A172 (cell line): ENCODE measurements at regions not wholly inside any gene's neighbourhood (a gene's known extent, or its start where the extent isn't known, plus 50 kb on each side); places are given as distances from the start of the nearest gene placed in this dataset.

Experiments
- DNase-seq: peaks from one replicate; pipeline ENCODE4 v3.0.0-alpha.2; 2015; ENCODE audit warnings: low spot score

DNA sequence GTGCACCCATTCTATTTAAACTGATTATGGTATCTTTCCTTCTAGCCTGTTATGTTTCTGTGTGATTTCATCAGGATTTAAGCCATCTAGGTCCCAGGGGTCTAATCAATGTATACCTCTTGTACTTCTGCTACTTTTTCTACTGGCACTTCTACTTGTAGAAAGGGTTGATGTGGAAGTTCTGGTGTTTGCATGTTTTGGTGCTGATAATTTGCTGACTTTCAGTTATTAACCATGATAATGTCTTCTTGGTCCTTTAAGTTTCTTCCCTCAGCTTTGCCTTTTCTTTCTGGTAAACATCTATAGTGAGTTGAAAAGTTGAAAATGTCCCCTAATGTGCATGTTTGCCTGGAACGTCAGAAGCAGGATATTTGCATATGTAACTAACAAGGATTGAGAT is 390.6 kb upstream of the MAP3K7 start:
- no peak for DNase-seq

DNA sequence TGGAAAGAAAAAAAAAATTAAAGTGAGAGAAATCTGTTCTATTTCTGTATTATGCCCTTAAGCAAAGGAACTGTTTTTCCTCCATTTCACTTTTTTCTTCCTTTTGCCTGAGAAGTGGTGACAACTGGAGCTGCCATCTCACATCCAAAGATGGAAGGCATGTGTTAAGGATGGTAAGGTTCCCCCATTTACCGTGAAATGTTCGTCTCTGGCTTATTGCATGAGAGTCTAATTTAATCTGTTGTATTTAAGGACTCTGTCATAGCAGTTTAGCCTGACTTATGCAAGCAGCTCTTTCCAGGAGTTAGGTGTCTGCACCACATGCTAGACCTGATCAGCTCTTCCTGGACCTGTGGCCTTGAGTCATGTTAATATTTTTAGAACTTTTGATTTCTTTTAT is 389.5 kb upstream of the MAP3K7 start:
- no peak for DNase-seq

DNA sequence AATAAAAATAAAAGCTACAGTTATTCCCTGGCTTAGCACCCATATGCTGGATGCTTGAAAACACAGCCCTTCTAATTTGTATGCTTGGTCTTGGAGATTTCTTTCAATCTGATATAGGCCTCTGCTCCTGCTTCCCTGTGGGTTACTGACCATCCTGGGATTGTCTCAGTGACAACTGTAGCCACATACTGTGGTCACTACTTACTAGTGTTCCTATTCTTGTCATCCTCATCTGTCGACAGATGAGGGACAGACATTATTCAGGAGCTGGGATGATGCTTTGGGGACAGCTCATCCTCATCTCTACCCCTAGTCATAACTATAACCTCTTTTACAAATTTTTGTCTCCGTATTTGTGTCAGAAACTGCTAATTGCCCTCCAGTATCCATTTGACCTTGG is 388.9 kb upstream of the MAP3K7 start:
- DNase-seq = no peak

DNA sequence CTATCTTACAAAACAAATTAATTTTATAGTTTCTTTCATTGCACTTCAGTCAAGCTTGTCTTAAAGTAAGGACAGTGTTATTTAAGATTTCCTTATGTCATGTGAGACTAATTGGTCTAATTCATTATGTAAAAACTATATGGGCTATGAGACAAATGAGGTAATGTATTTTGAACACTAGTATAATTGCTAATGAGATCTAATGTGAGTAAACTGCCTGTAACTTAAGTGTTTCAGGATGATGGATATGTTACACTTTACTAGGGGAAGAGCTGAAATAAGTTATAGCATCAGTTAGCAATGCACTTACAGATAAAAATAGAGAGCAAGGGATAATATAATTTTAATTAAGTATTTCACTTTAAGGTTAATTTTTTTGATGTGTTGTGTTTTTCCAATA is 386.3 kb upstream of the MAP3K7 start:
- DNase-seq = no peak

DNA sequence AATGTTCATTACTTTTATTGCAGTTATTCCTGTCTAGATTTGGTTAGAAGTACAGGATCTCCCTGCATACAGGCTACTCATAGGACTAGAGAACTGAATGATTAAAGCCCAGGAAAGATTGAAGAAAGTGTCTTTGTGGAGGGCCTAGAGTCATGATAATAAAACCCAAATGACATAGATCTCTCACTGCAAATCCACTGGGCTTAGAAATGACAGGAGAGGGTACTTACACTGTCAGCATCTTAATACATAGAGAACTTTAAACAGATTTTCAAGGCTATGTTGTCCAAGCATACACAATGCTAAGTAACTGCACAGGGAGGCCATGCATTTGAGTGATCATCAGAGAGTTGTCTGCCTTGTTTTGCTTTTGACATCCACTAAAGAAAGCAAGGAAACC is 383.8 kb upstream of the MAP3K7 start:
- DNase-seq = no peak

DNA sequence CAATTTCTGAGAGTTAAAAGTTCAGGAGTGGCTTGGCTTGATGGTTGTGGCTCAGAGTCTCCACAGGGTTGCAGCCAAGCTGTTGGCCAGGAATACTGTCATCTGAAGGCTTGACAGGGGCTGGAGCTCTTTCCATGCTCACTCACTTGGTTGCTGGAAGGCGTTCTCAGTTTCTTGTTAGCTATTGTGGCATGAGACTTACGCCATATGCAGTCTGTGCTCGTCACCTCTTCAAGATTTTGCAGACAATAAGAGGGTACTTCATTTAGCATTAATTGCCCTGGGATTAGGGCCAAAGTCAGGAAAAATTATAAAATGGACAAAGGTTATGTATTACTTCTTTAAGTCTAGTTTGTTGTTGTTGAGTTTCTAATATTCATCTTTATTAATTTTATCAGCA is 380.6 kb upstream of the MAP3K7 start:
- DNase-seq = no peak

DNA sequence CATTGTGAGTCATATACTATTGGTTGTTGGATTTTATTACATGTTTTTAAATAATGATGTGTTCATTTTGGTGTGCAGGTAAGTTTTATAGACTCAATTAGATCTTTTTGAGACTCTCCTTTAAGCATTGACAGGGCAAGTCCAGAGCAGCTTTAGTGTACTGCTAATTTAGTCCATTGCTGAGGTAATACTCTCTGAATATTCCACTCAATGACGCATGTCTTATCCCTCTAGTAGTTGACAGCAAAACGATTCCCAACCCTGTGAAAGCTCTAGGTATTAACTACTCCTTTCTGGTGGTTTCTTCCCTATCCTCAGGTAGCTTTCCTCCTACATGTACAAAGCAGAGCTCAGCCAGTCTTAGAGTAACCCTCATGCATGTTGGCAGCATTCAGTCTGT is 373.5 kb upstream of the MAP3K7 start:
- no peak for DNase-seq

DNA sequence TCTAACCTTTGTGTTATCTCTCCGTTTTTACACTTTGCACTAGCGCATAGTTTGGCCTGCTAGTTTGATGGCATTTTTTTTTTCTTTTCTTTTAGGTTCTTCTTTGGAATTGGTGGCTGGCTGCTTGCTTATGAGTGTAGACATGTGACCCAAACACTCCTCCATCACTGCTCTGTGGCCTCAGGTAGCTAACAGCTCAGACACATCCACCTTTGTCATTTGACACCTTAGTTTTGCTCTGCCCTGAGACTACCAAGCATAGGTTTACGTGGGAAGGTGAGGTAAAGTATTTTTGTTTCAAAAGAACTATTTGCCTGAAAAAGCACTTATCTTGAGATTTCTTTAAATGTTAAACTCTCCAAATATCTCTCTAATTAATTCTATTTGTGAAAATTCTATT is 368.4 kb upstream of the MAP3K7 start:
- no peak for DNase-seq

DNA sequence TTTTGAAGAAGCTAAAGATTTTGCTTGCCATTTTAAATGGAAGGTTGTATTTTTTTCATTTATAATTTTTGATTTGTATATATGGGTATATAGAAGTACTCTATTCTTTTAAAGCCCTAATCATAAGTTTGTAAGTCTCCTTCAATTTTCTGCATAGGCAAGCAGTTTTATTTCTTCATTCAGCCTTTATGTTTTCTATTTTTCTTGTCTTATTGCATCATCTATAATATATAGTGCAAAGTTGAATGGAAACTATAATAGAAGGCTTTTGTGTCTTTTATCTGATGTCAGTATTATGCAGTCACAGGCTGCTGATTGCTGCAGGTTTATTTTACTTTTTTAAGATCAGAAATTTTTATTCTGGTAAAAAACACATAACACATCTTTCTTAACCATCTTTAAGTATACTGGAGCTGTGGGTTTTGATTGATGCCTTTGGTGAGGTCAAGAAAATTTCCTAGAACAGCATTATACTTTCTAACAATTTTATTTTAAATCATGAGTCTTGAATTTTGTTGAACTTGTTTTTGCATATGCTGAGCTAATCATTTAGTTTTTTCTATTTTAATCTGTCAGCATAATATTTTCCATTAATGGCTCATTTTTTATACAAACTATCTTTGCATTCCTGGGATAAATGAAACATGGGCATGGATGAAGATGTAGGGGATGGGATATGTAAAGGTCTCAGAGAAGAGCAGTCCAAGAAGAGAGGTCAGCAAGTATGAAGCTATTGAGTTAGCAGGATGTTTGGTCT is 366.7 kb upstream of the MAP3K7 start:
- no peak for DNase-seq

DNA sequence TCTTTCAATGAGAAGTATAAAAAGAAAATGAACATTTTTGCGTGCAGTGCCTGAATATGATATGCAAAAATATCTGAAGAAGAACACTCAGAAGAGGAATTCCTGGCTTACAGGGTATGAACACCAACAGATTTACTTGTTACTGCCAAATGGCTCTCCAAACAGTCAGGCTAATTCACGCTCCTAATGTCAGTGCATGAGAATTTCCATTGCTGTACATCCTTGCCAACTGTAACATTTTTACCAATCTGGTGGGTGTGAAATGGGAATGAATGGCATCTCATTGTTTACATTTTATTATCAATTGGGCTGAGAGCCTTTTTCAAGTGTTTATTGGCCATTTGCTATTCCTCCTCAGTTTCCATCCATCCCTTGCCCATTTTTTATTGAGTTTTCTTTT is 365.3 kb upstream of the MAP3K7 start:
- no peak for DNase-seq

DNA sequence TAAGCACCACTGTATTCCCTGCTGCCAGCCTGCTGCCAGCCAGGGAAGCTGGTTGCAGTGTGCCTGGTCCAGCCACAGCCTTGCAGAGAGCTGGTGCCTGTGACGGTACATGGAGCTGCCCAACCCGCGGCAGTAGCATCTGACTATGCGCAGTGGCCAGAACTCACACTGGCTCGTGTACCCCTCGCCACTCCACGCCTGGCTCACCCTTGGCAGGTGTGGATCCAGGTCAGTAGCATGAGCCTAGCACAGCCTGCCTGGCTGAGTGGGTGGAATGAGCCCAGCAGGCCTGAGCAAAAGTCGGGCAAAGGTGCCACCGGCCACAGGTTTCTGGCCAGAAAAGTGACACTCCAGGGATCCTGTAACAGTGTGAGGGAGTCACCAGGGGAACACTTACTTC is 361.7 kb upstream of the MAP3K7 start:
- no peak for DNase-seq

DNA sequence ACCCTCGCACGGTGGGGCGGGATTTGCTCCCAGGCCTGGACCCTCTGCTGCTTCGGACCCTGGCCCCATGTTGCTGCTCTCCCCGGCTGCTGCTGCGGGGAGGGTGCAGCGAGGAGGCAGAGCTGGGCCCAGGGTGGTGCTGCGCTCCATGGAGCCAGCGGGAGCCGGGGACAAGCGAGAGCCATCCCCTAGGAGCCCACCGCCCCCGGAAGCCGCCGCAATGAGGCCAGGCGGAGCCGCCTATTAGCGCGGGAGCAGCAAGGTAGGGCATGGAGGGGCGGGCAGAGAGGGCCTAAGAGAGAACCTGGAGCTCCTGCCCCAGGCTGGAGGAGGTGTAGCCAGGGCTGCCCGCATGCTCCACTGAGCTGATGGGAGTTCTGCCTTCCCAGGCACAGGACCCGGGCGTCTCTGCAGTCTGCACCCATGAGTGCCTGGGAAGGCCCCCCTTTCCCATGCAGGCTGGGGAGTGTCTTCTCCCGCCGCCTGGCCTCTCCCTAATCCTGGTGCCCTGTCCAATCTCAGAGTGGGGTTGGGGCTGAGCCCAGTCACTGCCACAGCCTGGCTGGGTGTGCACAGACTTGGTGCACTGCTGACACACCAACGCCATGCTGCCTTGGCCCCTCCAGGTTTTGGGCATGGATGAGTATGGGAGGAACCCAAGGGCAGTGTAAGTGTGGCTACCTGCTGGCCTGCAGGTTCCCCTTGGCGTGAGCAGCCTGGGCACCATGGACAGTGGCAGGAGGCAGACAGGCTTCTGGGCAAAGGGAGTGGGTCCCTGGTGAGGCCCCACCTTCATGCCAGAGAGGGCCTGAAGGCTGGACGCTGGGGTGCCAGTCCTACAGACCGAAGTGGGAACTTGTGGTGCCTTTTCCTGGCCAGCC is 360.6 kb upstream of the MAP3K7 start:
- no peak for DNase-seq

DNA sequence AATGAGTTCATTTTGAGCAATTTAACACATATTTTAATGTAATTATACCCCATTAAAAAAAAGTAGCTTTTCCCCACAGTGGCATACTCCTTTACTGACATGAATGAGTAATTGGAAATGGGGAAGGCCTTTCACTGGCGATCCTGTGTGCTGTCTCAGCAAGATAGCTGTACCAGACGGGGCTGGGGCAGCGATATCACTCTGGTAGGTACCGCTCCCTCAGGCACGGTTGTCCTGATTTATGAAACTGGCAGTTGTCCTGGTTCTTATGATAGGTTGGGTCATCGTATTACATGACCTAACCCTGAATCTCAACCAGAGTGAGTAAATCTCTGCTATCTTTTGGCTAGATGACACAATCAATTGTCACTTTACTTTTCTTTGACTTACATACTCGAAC is 355.0 kb upstream of the MAP3K7 start:
- no peak for DNase-seq

DNA sequence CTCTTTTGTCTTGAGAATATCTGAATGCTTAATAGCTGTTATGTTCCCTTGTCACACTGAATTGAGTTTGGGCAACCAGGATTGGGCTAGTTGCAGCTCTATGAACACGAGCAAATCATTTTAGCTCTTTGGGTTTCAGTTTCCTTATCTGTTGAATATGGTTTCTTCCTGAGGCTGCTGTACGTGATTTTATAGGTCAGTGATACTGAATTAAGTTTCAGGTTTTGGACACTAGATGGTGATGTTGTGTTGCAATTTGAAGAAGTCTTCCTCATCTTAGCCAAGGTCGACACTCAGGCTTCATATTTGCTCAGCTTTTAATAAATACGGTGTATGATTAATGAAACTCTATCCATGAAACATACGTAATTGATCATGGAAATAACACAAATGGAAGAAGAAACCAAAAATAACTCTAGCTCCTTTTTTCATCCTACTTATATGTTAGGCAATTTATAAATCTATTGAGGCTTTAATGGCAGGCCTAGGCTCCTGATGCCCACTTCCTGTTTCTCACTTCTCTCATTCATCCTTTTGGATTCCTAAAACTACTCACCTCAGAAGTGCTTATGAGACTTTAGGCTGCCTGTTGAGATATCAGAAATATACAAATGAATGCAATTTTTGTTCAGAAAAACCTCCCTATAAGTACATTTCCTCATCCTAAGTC is 354.1 kb upstream of the MAP3K7 start:
- DNase-seq = peak; percentile 59

DNA sequence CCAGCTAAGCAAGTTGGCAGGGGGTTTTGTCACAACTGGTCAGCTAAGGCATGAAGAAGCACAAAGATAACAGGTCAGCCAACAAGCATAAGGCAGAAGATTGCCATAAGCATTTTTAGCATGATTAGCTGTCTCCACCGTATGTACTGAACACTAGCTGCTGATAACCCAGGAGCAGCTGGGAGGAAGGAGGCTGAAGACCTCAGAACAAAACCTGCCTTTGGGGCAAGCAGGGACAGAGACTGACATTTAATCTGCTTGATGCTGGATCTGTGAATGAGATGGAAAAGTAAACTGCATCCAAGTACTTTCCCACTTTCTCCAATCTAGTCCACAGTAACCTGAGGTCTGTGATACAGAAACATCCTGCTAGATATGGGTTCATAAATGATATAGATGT is 353.0 kb upstream of the MAP3K7 start:
- DNase-seq = no peak

DNA sequence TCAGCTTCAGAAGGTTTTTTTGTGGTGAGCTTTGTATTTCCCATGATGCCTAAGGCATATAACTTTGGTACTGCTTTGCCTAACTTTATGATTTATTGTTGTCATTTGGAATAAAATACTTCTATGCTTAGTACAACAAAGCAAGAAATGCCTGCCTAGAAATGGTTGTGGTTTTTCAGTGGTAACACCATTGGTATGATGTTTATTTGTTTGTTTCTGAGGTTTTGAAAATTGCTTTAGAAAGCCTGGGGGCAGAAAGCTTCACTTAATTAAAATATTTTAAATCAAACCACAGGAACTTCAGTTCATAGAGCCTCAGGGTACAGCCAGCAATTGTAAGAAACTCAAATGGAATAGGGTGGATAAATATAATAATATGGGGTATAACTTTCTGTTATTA is 351.2 kb upstream of the MAP3K7 start:
- DNase-seq = peak; percentile 10

DNA sequence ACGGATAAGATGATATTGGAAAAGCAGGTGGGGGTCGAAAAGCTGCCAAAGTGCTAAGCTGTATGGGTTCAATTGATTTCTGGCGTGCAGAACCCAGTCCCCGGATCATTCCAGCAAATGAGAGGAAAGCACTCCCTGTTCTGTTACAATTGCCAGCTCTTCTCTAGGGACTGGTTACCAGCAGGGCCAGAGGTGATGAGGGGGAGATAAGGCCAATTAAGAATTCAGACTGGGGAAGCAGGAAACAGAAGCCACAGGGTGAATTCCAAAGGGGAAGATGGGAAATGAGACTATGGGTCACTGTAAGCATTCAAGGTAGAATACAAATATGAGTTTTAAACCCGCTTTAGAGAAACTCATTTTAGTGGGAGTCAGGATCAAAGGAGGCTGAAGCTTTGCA is 349.4 kb upstream of the MAP3K7 start:
- DNase-seq = no peak

DNA sequence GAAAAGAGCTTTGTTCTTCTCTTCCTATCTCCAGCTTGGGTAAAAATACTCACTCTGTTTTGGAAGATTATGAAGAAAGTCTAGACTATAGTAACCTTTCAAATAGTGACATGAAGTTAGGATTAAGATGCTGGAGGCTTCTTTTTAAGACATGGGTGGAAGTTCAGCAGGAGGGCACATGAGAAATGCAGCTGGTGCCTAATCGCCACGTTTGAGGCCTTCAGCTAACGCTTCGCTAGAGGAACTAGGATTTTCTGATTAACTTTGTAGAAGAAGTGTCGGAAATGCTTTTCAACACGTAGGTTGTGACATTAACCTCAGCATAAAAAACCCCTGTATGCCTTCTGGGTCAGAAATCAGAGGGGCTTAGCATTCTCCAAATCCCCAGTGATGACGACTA is 348.1 kb upstream of the MAP3K7 start:
- no peak for DNase-seq

DNA sequence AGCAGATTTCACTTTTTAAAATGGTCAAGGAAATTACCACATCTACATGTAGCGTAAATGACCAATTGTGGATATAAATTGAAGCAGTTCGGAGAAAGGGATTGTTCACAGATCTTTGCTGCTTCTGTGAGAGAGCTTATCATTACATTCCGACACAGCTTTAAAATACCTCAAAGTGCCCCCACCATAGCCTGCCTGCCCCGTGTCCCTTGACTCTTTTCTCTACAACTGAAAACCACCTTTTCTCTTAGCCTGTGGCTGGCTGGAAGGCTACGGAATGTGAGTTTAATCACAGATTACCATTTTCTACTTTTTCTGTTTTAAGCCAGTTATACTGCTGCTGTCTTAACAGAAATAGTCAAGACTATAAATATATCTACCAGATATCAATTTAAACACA is 347.2 kb upstream of the MAP3K7 start:
- no peak for DNase-seq

DNA sequence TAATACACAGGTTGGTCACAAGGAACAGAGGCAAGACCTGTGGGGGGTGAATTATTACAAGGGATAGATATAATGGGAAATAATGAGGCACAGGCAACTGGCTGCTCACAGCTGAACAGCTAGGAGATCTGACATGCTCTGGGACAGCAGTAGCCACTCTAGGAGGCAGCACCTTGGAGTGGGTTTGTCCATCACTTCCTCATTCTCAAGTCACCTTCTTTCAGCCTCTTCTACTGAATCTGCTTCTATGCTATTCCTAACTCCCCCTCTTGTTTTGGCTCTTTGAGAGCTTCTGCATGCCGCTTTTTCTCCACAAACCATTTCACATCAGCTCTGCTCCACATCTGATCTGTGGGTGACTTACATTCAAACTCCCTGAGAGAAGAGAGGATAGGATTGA is 345.5 kb upstream of the MAP3K7 start:
- no peak for DNase-seq

DNA sequence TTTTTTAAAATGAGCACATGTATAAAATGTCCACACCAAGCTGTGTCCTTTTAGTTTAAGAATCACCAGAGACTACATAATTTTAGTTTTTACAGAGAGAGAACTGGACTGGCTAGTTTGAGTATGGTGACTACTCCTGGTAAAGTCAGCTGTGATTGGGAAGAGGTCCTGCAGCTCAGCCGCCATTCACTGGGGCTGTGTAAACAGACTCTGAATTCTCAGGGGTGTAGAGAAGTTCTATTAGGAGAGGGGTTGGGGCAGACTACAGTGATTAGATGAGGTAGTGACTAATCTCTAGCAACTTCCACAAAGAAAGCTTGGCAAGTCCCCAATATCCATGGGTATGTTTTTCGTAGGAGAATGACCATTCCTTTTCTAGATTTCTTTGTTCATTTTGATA is 341.2 kb upstream of the MAP3K7 start:
- DNase-seq = no peak

DNA sequence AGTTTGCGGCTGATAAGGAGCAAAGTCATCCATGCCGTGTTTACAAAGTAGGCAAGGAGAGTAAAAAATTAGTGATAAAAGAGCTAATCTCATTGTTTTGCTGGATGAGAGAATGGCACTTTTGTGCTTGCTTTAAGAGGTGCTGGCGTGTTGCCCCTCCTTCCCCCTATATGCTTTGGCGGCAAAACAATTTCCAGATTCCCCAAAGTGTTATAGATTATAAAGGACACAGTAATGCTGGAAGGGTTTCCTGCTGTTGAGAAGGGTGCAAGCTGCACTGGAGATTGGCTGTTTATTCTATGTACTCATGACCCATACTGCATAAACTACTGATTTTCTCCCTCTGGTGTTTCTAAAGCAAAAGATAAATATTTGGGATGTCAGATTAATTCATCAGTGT is 338.9 kb upstream of the MAP3K7 start:
- DNase-seq = no peak

DNA sequence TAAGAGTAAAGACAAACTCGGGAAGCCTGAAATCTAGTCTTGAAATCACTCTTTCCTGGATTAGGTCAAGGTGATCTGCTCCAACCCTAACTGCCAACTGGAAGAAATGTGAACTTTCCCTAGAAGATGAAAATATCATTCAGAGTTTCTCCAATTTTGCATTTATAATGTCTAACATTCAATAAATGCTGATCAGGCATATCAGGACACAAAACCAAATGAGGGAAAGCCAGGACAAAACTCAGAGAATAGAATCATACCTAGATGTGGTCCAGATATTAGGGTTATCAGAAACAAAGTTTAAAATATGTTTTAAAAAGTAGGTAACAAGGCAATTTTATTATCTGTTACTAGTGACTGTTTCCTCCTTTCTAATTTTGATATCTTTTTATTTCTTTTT is 335.5 kb upstream of the MAP3K7 start:
- no peak for DNase-seq
